ENCODE measurements at regions not wholly inside any gene's neighbourhood (a gene's known extent, or its start where the extent isn't known, plus 50 kb on each side); places are given as distances from the start of the nearest gene placed in this dataset.
"Not testable (repeated sequence)": the region's sequence is repeated elsewhere in the genome, so short reads cannot be mapped to it uniquely, and the experiment has no call there.

GRCh38 chr6:15818491-15818890 is 155.7 kb upstream of the DTNBP1 start:
- no peak overlapping the region for H3K4me3 ChIP-seq
- TF ChIP-seq EP300 (IDR thresholded peaks at IDR 0.05) (no peak), CTCF (IDR thresholded peaks at IDR 0.05) (no peak), POLR2A (IDR thresholded peaks at IDR 0.05) (no peak)
- no peaks in the 10 kb centered on the region for H3K27me3 ChIP-seq
- H3K9me3 ChIP-seq, result no peaks in the 10 kb centered on the region
- H3K36me3 ChIP-seq, result no peaks in the 10 kb centered on the region
- H3K27ac ChIP-seq, result no peak overlapping the region
- 46 to 68% (median 46%) methylated on average over 2 of the region's 2 CpGs for WGBS, 3 donors
- no peak for DNase-seq
- no peaks in the 10 kb centered on the region for H3K4me1 ChIP-seq (ENCODE audit: insufficient read depth)
- intact Hi-C loops (cut with DNase I), result no loop called here

GRCh38 chr6:15818044-15818443 is 155.2 kb upstream of the DTNBP1 start:
- no peak for DNase-seq
- Histone ChIP-seq H3K27ac (no peak overlapping the region), H3K4me3 (no peak overlapping the region), H3K36me3 (no peaks in the 10 kb centered on the region), H3K4me1 (ENCODE audit: insufficient read depth) (no peaks in the 10 kb centered on the region), H3K9me3 (no peaks in the 10 kb centered on the region), H3K27me3 (no peaks in the 10 kb centered on the region)
- intact Hi-C loops (cut with DNase I), result no loop called here
- TF ChIP-seq EP300 (IDR thresholded peaks at IDR 0.05), result no peak
- no peak for TF ChIP-seq CTCF (IDR thresholded peaks at IDR 0.05)
- no peak for TF ChIP-seq POLR2A (IDR thresholded peaks at IDR 0.05)
- WGBS, 3 donors, result 90 to 95% (median 91%) methylated on average over 7 of the region's 7 CpGs

GRCh38 chr6:15817100-15817499 is 154.3 kb upstream of the DTNBP1 start:
- no peaks in the 10 kb centered on the region for H3K36me3 ChIP-seq
- intact Hi-C loops (cut with DNase I), result no loop called here
- H3K27me3 ChIP-seq, result no peaks in the 10 kb centered on the region
- no peak overlapping the region for H3K27ac ChIP-seq
- TF ChIP-seq EP300 (IDR thresholded peaks at IDR 0.05), result no peak
- TF ChIP-seq CTCF (IDR thresholded peaks at IDR 0.05), result no peak
- no peak for TF ChIP-seq POLR2A (IDR thresholded peaks at IDR 0.05)
- H3K4me3 ChIP-seq, result no peak overlapping the region
- H3K4me1 ChIP-seq (ENCODE audit: insufficient read depth), result no peaks in the 10 kb centered on the region
- WGBS, 3 donors, result 85 to 92% (median 91%) methylated on average over 4 of the region's 4 CpGs
- H3K9me3 ChIP-seq, result no peaks in the 10 kb centered on the region
- DNase-seq, result no peak

- Histone ChIP-seq H3K36me3 (no peaks in the 10 kb centered on the region), H3K4me1 (ENCODE audit: insufficient read depth) (no peaks in the 10 kb centered on the region), H3K9me3 (no peaks in the 10 kb centered on the region), H3K27me3 (no peaks in the 10 kb centered on the region), H3K27ac (no peak overlapping the region), H3K4me3 (no peak overlapping the region)
- DNase-seq, result no peak
- whole genome bisulfite sequencing, 3 donors, result 63 to 73% (median 68%) methylated on average over 2 of the region's 2 CpGs
- TF ChIP-seq POLR2A (IDR thresholded peaks at IDR 0.05) (no peak), CTCF (IDR thresholded peaks at IDR 0.05) (no peak), EP300 (IDR thresholded peaks at IDR 0.05) (no peak)
- intact Hi-C loops (cut with DNase I), result no loop called here
Measured at GRCh38 chr6:15816661-15817060, 153.8 kb upstream of the DTNBP1 start.

GRCh38 chr6:15813698-15814097 is 150.9 kb upstream of the DTNBP1 start:
- 63 to 75% (median 75%) methylated on average over 5 of the region's 5 CpGs for WGBS, 3 donors
- H3K36me3 ChIP-seq; H3K27me3 ChIP-seq; H3K4me1 ChIP-seq (ENCODE audit: insufficient read depth); H3K27ac ChIP-seq; H3K9me3 ChIP-seq; H3K4me3 ChIP-seq; intact Hi-C loops (cut with DNase I); DNase-seq: not testable (repeated sequence)

Data from ovary (tissue), 7 donors.